Kidney (tissue), 13 donors: ENCODE measurements at regions not wholly inside any gene's neighbourhood (a gene's known extent, or its start where the extent isn't known, plus 50 kb on each side); places are given as distances from the start of the nearest gene placed in this dataset.
"Not testable (repeated sequence)": the region's sequence is repeated elsewhere in the genome, so short reads cannot be mapped to it uniquely, and the experiment has no call there.

Experiments
- DNase-seq, 5 donors: peaks; one replicate each; pipeline ENCODE4 v3.0.0-alpha.2; 2013 to 2020
- FAIRE-seq: peaks from 2 replicates; lab custom pipeline; 2012; peaks lifted over from hg19 to GRCh38; lab: Jason Lieb, UNC
- H3K27ac ChIP-seq, 2 donors: one replicate each; pipeline ENCODE4 v1.7.0; 2013; ENCODE audit warnings: low read depth in 2 of 2, low read length in 2 of 2, inconsistent platforms in 1 of 2
- H3K27me3 ChIP-seq: one replicate; pipeline ENCODE4 v1.7.1; 2013; ENCODE audit warnings: low read length, inconsistent platforms; ENCODE audit not compliant: control insufficient read depth, insufficient read depth
- H3K36me3 ChIP-seq, 3 donors: one replicate each; pipeline versions ENCODE4 v1.7.0 to v1.7.1; 2013; ENCODE audit warnings: low read length in 3 of 3, control low read depth in 1 of 3, inconsistent platforms in 1 of 3; ENCODE audit not compliant: insufficient read depth in 3 of 3, control insufficient read depth in 2 of 3
- H3K4me1 ChIP-seq, 3 donors: one replicate each; pipeline versions ENCODE4 v1.7.0 to v1.7.1; 2013; ENCODE audit warnings: low read length in 3 of 3, inconsistent platforms in 1 of 3, low read depth in 1 of 3; ENCODE audit not compliant: control insufficient read depth in 2 of 3, insufficient read depth in 2 of 3
- H3K4me3 ChIP-seq, 3 donors: one replicate each; pipeline versions ENCODE4 v1.7.0 to v1.8.1; 2013; ENCODE audit warnings: low read length in 3 of 3, control low read depth in 1 of 3, inconsistent platforms in 1 of 3
- H3K9ac ChIP-seq, 3 donors: one replicate each; pipeline versions ENCODE4 v1.7.0 to v1.7.1; 2013; ENCODE audit warnings: low read length in 3 of 3, control low read depth in 1 of 3, inconsistent platforms in 1 of 3
- H3K9me3 ChIP-seq, 3 donors: one replicate each; pipeline versions ENCODE4 v1.7.0 to v1.7.1; 2013; ENCODE audit warnings: low read length in 3 of 3, control low read depth in 1 of 3, inconsistent platforms in 1 of 3; ENCODE audit not compliant: control insufficient read depth in 2 of 3, insufficient read depth in 1 of 3
- intact Hi-C: fragments of 100-400 bp; cut with DNase I; formaldehyde crosslinking; loops from one replicate; pipeline ENCODE4 v1.11.1; 2022
- TF ChIP-seq, protein P1 (sequence below): IDR thresholded peaks from 3 replicates; pipeline ENCODE4 v1.5.1; 2012; ENCODE audit warnings: mild to moderate bottlenecking, moderate library complexity, borderline replicate concordance; ENCODE audit not compliant: insufficient read depth; ENCODE audit errors: extremely low read depth
- donor health status: control.
- donor health status: control.
- donor health status: control.
- donor health status: control.
- donor health status: control.
- donor health status: DM: yes; HTN: yes; CAD: no.
- donor health status: Normal renal cell carcinoma (clear cell type).

DNA sequence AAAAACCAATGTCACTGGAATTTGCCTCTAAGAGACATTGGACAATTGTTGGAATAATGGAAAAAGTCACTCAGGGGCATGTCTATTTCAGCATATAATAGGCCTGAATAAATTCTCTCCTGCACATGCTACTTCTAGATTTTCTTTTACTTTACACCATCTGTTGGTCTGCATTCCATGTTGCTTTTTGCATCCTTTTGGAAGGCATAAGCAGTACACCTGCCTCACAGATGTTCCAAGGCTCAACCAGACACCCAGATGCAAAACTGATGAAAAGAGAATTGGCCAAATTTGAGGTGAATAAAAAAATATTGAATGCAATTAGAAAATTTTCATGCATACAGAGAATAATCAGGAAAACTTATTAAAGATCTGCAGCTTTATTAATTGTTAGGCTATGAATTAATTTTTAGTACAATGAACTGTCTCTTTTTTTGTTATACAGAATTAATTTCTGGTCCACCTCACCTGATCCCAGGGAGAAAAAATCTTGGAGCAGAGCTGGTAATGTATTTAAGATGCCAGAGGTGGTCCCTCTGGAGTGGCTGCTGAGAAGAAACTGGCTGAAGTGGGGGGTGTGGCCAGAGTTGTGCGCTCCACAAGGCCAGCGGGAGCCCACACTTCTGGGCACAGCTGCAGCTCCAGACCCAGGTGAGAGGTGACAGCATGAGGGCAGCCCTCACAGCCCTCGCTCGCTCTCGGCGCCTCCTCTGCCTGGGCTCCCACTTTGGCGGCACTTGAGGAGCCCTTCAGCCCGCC is 778.6 kb downstream of the CDH11 start:
- no peaks in the 10 kb centered on the region for H3K36me3 ChIP-seq
- H3K9ac ChIP-seq: no peak overlapping the region
- FAIRE-seq (no peak), DNase-seq (no peak)
- H3K4me1 ChIP-seq: no peaks in the 10 kb centered on the region
- no peak overlapping the region for H3K4me3 ChIP-seq
- H3K9me3 ChIP-seq: no peaks in the 10 kb centered on the region
- intact Hi-C loops: no loop called here
- no peak overlapping the region for H3K27ac ChIP-seq
- TF ChIP-seq, protein P1, sequence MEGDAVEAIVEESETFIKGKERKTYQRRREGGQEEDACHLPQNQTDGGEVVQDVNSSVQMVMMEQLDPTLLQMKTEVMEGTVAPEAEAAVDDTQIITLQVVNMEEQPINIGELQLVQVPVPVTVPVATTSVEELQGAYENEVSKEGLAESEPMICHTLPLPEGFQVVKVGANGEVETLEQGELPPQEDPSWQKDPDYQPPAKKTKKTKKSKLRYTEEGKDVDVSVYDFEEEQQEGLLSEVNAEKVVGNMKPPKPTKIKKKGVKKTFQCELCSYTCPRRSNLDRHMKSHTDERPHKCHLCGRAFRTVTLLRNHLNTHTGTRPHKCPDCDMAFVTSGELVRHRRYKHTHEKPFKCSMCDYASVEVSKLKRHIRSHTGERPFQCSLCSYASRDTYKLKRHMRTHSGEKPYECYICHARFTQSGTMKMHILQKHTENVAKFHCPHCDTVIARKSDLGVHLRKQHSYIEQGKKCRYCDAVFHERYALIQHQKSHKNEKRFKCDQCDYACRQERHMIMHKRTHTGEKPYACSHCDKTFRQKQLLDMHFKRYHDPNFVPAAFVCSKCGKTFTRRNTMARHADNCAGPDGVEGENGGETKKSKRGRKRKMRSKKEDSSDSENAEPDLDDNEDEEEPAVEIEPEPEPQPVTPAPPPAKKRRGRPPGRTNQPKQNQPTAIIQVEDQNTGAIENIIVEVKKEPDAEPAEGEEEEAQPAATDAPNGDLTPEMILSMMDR: no peak
- H3K27me3 ChIP-seq: no peaks in the 10 kb centered on the region

DNA sequence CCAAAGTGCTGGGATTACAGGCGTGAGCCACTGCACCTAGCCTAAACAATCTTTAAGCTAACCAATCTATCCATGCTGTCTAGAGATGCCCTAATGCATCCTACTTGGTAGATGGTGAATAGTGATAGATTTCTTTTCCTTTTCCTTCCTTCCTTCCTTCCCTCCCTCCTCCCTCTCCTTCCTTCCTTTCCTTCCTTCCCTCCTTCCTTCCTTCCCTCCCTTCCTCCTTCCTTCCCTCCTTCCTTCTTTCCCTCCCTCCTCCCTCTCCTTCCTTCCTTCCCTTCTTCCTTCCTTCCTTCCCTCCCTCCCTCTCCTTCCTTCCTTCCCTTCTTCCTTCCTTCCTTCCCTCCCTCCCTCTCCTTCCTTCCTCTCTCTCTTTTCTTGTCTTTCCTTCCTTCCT is 780.5 kb downstream of the CDH11 start:
- H3K9me3 ChIP-seq, H3K27me3 ChIP-seq, H3K9ac ChIP-seq, H3K36me3 ChIP-seq, FAIRE-seq, H3K4me1 ChIP-seq, DNase-seq, H3K27ac ChIP-seq, intact Hi-C loops, H3K4me3 ChIP-seq: not testable (repeated sequence)

DNA sequence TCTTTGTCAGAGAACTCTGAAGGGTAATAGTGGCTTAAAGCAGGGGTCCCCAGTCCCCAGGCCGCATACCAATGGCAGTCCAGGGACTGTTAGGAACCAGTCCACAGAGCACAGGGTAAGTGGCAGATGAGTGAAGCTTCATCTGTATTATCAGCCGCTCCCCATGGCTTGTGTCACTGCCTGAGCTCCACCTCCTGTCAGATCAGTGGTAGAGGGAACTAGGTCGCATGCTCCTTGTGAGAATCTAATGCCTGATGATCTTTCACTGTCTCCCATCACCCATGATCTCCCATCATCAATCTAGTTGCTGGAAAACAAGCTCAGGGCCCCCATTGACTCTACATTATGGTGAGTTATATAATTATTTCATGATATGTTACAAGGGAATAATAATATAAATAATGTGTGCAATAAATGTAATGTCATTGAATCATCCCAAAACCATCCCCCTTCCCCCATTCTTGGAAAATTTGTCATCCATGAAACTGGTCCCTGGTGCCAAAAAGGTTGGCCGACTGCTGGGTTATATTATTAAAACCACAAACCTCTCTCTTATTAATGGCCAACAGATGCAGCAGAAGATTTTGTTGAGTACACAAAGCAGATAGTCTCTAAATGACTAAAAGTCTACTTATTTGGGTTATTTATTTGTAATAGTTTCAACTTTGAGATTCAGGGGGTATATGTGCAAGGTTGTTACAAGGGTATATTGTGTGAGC is 782.7 kb downstream of the CDH11 start:
- H3K27me3 ChIP-seq: no peaks in the 10 kb centered on the region
- FAIRE-seq (no peak), DNase-seq (no peak)
- no peaks in the 10 kb centered on the region for H3K36me3 ChIP-seq
- H3K27ac ChIP-seq: no peak overlapping the region
- H3K4me3 ChIP-seq: no peak overlapping the region
- intact Hi-C loops: no loop called here
- TF ChIP-seq, protein P1: no peak
- no peaks in the 10 kb centered on the region for H3K4me1 ChIP-seq
- no peaks in the 10 kb centered on the region for H3K9me3 ChIP-seq
- no peak overlapping the region for H3K9ac ChIP-seq

DNA sequence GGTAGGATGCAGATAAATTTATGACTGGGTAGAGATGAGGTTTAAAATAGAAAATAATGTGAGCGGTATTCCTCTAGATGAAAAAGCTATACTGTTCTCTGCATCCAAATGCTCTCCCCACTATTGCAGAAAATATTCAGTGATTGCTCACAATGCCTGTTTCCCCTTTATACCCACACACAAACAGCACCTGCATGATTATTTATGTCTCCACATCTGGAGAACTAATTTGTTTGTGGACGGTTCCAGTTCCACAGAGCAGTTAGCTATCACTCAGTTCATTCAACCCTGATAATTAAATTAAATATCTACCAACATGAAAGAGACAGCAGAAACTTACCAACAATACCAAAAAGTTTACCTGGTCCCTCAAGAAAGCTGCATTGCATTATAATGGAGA is 800.0 kb downstream of the CDH11 start:
- DNase-seq: no peak
- Histone ChIP-seq H3K27me3 (no peaks in the 10 kb centered on the region), H3K9me3 (no peaks in the 10 kb centered on the region), H3K9ac (no peak overlapping the region), H3K27ac (no peak overlapping the region), H3K36me3 (no peaks in the 10 kb centered on the region), H3K4me3 (no peak overlapping the region), H3K4me1 (no peaks in the 10 kb centered on the region)
- intact Hi-C loops: no loop called here
- FAIRE-seq: no peak
- TF ChIP-seq, protein P1: no peak
